ENCODE measurements at regions not wholly inside any gene's neighbourhood (a gene's known extent, or its start where the extent isn't known, plus 50 kb on each side); places are given as distances from the start of the nearest gene placed in this dataset.

- no peaks in the 10 kb centered on the region for H3K4me1 Mint-ChIP-seq (ENCODE audit: low read depth, unreplicated experiment)
- no peak for TF ChIP-seq CTCF (IDR thresholded peaks at IDR 0.05; ENCODE audit: partially characterized antibody, unreplicated experiment)
- H3K27me3 Mint-ChIP-seq (ENCODE audit: unreplicated experiment) = no peaks in the 10 kb centered on the region
- H3K27ac Mint-ChIP-seq (ENCODE audit: unreplicated experiment) = no peak overlapping the region
- no peaks in the 10 kb centered on the region for H3K36me3 Mint-ChIP-seq (ENCODE audit: unreplicated experiment)
- H3K4me3 Mint-ChIP-seq (ENCODE audit: unreplicated experiment) = no peak overlapping the region
- no peaks in the 10 kb centered on the region for H3K9me3 Mint-ChIP-seq (ENCODE audit: unreplicated experiment)
- no peak for DNase-seq
Measured at GRCh38 chrX:78603908-78604307, 55.2 kb downstream of the RTL3 start.

- peak; percentile 28 for DNase-seq
- Mint-ChIP-seq H3K9me3 (ENCODE audit: unreplicated experiment) (no peaks in the 10 kb centered on the region), H3K36me3 (ENCODE audit: unreplicated experiment) (no peaks in the 10 kb centered on the region), H3K4me1 (ENCODE audit: low read depth, unreplicated experiment) (no peaks in the 10 kb centered on the region), H3K27me3 (ENCODE audit: unreplicated experiment) (no peaks in the 10 kb centered on the region), H3K4me3 (ENCODE audit: unreplicated experiment) (no peak overlapping the region), H3K27ac (ENCODE audit: unreplicated experiment) (no peak overlapping the region)
- TF ChIP-seq CTCF (IDR thresholded peaks at IDR 0.05; ENCODE audit: partially characterized antibody, unreplicated experiment) = no peak
Measured at GRCh38 chrX:78595901-78596502, 63.1 kb downstream of the RTL3 start.

- H3K9me3 Mint-ChIP-seq (ENCODE audit: unreplicated experiment) = no peaks in the 10 kb centered on the region
- H3K4me3 Mint-ChIP-seq (ENCODE audit: unreplicated experiment) = no peak overlapping the region
- no peak for DNase-seq
- H3K27ac Mint-ChIP-seq (ENCODE audit: unreplicated experiment) = no peak overlapping the region
- no peaks in the 10 kb centered on the region for H3K36me3 Mint-ChIP-seq (ENCODE audit: unreplicated experiment)
- H3K27me3 Mint-ChIP-seq (ENCODE audit: unreplicated experiment) = no peaks in the 10 kb centered on the region
- H3K4me1 Mint-ChIP-seq (ENCODE audit: low read depth, unreplicated experiment) = no peaks in the 10 kb centered on the region
- TF ChIP-seq CTCF (IDR thresholded peaks at IDR 0.05; ENCODE audit: partially characterized antibody, unreplicated experiment) = no peak
Measured at GRCh38 chrX:78593701-78594100, 65.4 kb downstream of the RTL3 start.

- no peaks in the 10 kb centered on the region for H3K4me1 Mint-ChIP-seq (ENCODE audit: low read depth, unreplicated experiment)
- H3K36me3 Mint-ChIP-seq (ENCODE audit: unreplicated experiment) = no peaks in the 10 kb centered on the region
- no peaks in the 10 kb centered on the region for H3K27me3 Mint-ChIP-seq (ENCODE audit: unreplicated experiment)
- H3K27ac Mint-ChIP-seq (ENCODE audit: unreplicated experiment) = no peak overlapping the region
- H3K9me3 Mint-ChIP-seq (ENCODE audit: unreplicated experiment) = no peaks in the 10 kb centered on the region
- TF ChIP-seq CTCF (IDR thresholded peaks at IDR 0.05; ENCODE audit: partially characterized antibody, unreplicated experiment) = no peak
- H3K4me3 Mint-ChIP-seq (ENCODE audit: unreplicated experiment) = no peak overlapping the region
- no peak for DNase-seq
Measured at GRCh38 chrX:78592030-78592429, 67.1 kb downstream of the RTL3 start.

- H3K27ac Mint-ChIP-seq (ENCODE audit: unreplicated experiment) = no peak overlapping the region
- no peaks in the 10 kb centered on the region for H3K27me3 Mint-ChIP-seq (ENCODE audit: unreplicated experiment)
- no peaks in the 10 kb centered on the region for H3K9me3 Mint-ChIP-seq (ENCODE audit: unreplicated experiment)
- no peak overlapping the region for H3K4me3 Mint-ChIP-seq (ENCODE audit: unreplicated experiment)
- no peaks in the 10 kb centered on the region for H3K4me1 Mint-ChIP-seq (ENCODE audit: low read depth, unreplicated experiment)
- H3K36me3 Mint-ChIP-seq (ENCODE audit: unreplicated experiment) = no peaks in the 10 kb centered on the region
- no peak for DNase-seq
- TF ChIP-seq CTCF (IDR thresholded peaks at IDR 0.05; ENCODE audit: partially characterized antibody, unreplicated experiment) = no peak
Measured at GRCh38 chrX:78574306-78574705, 84.8 kb downstream of the RTL3 start.

All from glutamatergic neuron (in vitro differentiated cells).